ACC112 (cell line): ENCODE measurements at regions not wholly inside any gene's neighbourhood (a gene's known extent, or its start where the extent isn't known, plus 50 kb on each side); places are given as distances from the start of the nearest gene placed in this dataset.

Source experiments
- H2AFZ ChIP-seq: fragments of 200-600 bp; sonication (generic); one replicate; pipeline ENCODE4 v1.6.0; 2017; ENCODE audit warnings: antibody characterized with exemption, low read length; ENCODE audit not compliant: unreplicated experiment
- H3K27ac ChIP-seq: fragments of 200-600 bp; sonication (generic); 2 replicates; pipeline ENCODE4 v1.5.1; 2014; ENCODE audit warnings: low read depth, mild to moderate bottlenecking, antibody characterized with exemption, low read length, moderate library complexity
- H3K27me3 ChIP-seq: fragments of 200-600 bp; sonication (generic); 2 replicates; pipeline ENCODE4 v1.6.1; 2014; ENCODE audit warnings: mild to moderate bottlenecking, antibody characterized with exemption, low read length, moderate library complexity, mixed read lengths; ENCODE audit not compliant: insufficient read depth
- H3K36me3 ChIP-seq: fragments of 200-600 bp; sonication (generic); 2 replicates; pipeline ENCODE4 v1.6.1; 2016; ENCODE audit warnings: mild to moderate bottlenecking, antibody characterized with exemption, low read length, moderate library complexity, mixed read lengths; ENCODE audit not compliant: insufficient read depth
- H3K4me1 ChIP-seq: fragments of 200-600 bp; sonication (generic); one replicate; pipeline ENCODE4 v1.6.1; 2016; ENCODE audit warnings: low read length, mixed read lengths; ENCODE audit not compliant: insufficient read depth, unreplicated experiment, control insufficient read depth
- H3K4me3 ChIP-seq: fragments of 200-600 bp; sonication (generic); 2 replicates; pipeline ENCODE4 v1.5.1; 2014; ENCODE audit warnings: mild to moderate bottlenecking, low read depth, low read length
- H3K79me2 ChIP-seq: fragments of 200-600 bp; sonication (generic); one replicate; pipeline ENCODE4 v1.6.0; 2016; ENCODE audit warnings: low read length; ENCODE audit not compliant: control insufficient read depth, unreplicated experiment, insufficient read depth

- no peaks in the 10 kb centered on the region for H3K79me2 ChIP-seq
- no peak overlapping the region for H3K4me3 ChIP-seq
- no peak overlapping the region for H2AFZ ChIP-seq
- H3K36me3 ChIP-seq = 0 out of 2 replicates have a peak, but pooled peaks cover 2% of the 10 kb centered on the region
- H3K27me3 ChIP-seq = no peaks in the 10 kb centered on the region; the same call in 1 of the 2 replicates
- H3K27ac ChIP-seq = no peak overlapping the region
- H3K4me1 ChIP-seq = peaks cover 13% of the 10 kb centered on the region
Measured at GRCh38 chr15:70432924-70433495, 330.3 kb downstream of the UACA start.

DNA sequence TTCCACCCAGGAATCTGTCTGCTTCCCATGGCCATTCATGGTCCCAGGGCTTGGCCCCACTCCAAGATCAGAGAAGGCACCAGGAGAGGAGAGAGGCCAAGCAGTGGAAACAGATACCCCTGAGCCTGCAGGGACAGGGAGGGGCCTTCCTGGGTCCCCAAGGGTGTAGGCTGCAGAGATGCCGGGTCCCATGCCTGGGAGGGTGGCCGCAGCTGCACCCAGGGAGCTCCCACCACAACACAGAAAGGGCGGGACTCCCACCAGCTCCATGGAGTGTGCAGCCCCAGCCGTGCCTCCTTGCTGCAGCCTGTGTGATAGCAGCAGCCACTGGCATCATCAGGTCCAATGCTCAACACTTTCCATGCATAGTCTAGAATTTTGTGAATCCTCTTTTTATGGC lies 331.5 kb downstream of the UACA start:
- no peak overlapping the region for H3K4me3 ChIP-seq
- no peak overlapping the region for H3K27ac ChIP-seq
- 0 out of 2 replicates have a peak, but pooled peaks cover 2% of the 10 kb centered on the region for H3K36me3 ChIP-seq
- H2AFZ ChIP-seq = no peak overlapping the region
- H3K79me2 ChIP-seq = no peaks in the 10 kb centered on the region
- H3K27me3 ChIP-seq = no peaks in the 10 kb centered on the region; the same call in 1 of the 2 replicates
- H3K4me1 ChIP-seq = peaks cover 25% of the 10 kb centered on the region

DNA sequence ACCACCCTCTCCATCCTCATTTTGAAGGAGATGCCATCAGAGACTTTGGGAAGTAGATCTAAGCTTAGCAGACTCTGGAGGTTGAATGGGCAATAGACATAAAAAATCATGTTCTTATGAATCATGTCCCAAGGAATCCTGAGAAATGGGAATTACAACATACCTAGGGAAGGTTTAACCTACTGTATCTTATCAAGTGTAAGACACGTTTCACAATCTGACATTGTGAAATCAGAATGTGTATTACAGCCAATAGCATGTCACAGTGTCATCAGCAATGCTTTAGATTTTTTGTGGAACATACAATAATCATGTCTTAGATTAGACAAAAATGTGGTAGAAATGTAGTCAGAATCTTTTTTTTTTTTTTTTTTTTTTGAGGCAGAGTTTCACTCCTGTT lies 332.4 kb upstream of the TLE3 start:
- Histone ChIP-seq H3K4me3 (no peak overlapping the region), H3K79me2 (no peaks in the 10 kb centered on the region), H3K4me1 (peaks cover 39% of the 10 kb centered on the region), H3K27me3 (no peaks in the 10 kb centered on the region), H2AFZ (no peak overlapping the region), H3K36me3 (0 out of 2 replicates have a peak, but pooled peaks cover 2% of the 10 kb centered on the region), H3K27ac (no peak overlapping the region)

- no peaks in the 10 kb centered on the region for H3K27me3 ChIP-seq
- no peak overlapping the region for H3K4me3 ChIP-seq
- 0 out of 2 replicates have a peak, but pooled peaks cover 2% of the 10 kb centered on the region for H3K36me3 ChIP-seq
- H3K4me1 ChIP-seq = peaks cover 39% of the 10 kb centered on the region
- H3K79me2 ChIP-seq = no peaks in the 10 kb centered on the region
- H3K27ac ChIP-seq = no peak overlapping the region
- no peak overlapping the region for H2AFZ ChIP-seq
Measured at GRCh38 chr15:70429056-70429722, 331.5 kb upstream of the TLE3 start.

- H2AFZ ChIP-seq = no peak overlapping the region
- no peak overlapping the region for H3K27ac ChIP-seq
- H3K79me2 ChIP-seq = no peaks in the 10 kb centered on the region
- H3K27me3 ChIP-seq = peaks cover 7% of the 10 kb centered on the region
- peaks cover 39% of the 10 kb centered on the region for H3K4me1 ChIP-seq
- 0 out of 2 replicates have a peak, but pooled peaks cover 2% of the 10 kb centered on the region for H3K36me3 ChIP-seq
- no peak overlapping the region for H3K4me3 ChIP-seq
Measured at GRCh38 chr15:70428211-70428822, 330.6 kb upstream of the TLE3 start.

GRCh38 chr15:70427167-70428120 lies 329.7 kb upstream of the TLE3 start:
- Histone ChIP-seq H3K79me2 (no peaks in the 10 kb centered on the region), H3K4me1 (peaks cover 39% of the 10 kb centered on the region), H3K27me3 (peaks cover 14% of the 10 kb centered on the region), H3K27ac (no peak overlapping the region), H2AFZ (no peak overlapping the region), H3K4me3 (no peak overlapping the region), H3K36me3 (0 out of 2 replicates have a peak, but pooled peaks cover 2% of the 10 kb centered on the region)

DNA sequence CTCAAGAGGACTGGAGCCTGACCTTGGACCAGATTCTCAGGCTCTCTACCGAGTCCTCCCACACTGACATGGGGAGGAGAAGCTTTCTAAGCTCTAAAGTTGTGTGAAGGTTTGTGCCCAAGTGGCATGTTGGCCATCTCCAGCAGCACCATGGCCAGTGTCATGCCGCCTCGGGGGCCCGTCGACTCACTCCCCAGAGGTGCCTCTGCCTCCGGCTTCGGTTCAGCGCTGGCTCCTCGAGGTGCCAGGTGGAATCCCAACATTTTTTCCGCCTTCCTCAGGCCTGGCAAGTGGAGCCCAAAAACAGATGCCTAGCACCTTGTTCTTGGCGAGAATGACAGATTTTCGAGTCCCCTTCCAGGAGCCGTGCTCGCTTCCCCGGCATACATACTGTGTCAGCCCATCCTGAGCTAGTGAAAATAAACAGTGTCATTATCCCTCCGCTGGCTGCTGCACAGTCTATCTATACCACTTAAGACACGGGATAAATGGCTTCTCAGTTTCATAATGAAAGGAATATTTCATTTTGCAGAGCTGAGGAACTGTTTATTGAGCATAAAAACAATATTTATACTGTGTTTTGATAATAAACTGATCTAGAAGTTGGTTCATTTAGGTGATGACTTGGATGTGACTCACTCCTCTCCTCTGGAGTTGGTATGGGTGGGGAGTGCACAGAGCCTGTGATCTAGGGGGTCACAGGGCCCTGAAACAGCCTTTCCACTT lies 328.5 kb upstream of the TLE3 start:
- peaks cover 39% of the 10 kb centered on the region for H3K4me1 ChIP-seq
- no peak overlapping the region for H3K4me3 ChIP-seq

DNA sequence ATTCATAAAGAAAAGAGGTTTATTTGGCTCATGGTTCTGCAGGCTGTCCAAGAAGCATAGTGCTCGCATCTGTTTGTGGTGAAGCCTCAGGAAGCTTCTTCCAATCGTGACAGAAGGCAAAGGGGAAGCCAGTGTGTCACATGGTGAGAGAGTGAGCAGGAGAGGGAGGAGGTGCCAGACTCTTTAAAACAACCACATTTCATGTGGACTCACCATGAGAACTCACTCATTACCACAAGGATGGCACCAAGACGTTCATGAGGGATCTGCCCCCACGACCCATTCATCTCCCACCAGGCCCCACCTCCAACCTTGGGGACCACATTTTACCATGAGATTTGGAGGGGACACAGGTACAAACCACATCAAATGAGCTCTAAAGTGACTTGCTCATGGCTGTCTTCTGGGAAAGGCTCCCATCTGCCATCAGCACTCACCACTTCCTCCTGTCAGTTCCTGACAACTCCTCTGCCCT lies 327.3 kb upstream of the TLE3 start:
- Histone ChIP-seq H3K27ac (no peak overlapping the region), H3K4me3 (no peak overlapping the region), H3K27me3 (peaks cover 38% of the 10 kb centered on the region), H3K79me2 (no peaks in the 10 kb centered on the region), H2AFZ (no peak overlapping the region), H3K4me1 (peaks cover 31% of the 10 kb centered on the region), H3K36me3 (0 out of 2 replicates have a peak, but pooled peaks cover 2% of the 10 kb centered on the region)

More for the DNA sequence above, 328.5 kb upstream of the TLE3 start:
- Histone ChIP-seq H3K27ac (peak overlapping the region; percentile 39; the same call in 1 of the 2 replicates), H3K79me2 (no peaks in the 10 kb centered on the region), H3K27me3 (peaks cover 25% of the 10 kb centered on the region), H2AFZ (no peak overlapping the region), H3K36me3 (0 out of 2 replicates have a peak, but pooled peaks cover 2% of the 10 kb centered on the region)

GRCh38 chr15:70423267-70423666 lies 325.6 kb upstream of the TLE3 start:
- no peaks in the 10 kb centered on the region for H3K36me3 ChIP-seq
- H2AFZ ChIP-seq = no peak overlapping the region
- H3K27ac ChIP-seq = no peak overlapping the region
- H3K4me3 ChIP-seq = no peak overlapping the region
- peaks cover 26% of the 10 kb centered on the region for H3K4me1 ChIP-seq
- H3K79me2 ChIP-seq = no peaks in the 10 kb centered on the region
- peaks cover 54% of the 10 kb centered on the region for H3K27me3 ChIP-seq
